Keratinocyte (primary cell): ENCODE measurements at regions not wholly inside any gene's neighbourhood (a gene's known extent, or its start where the extent isn't known, plus 50 kb on each side); places are given as distances from the start of the nearest gene placed in this dataset.

Experiments used
- DNase-seq: peaks from one replicate; pipeline ENCODE4 v3.0.0-alpha.2; 2011; ENCODE audit warnings: low read depth, missing footprints, low spot score
- FAIRE-seq: peaks from 2 replicates; lab custom pipeline; 2011; peaks lifted over from hg19 to GRCh38; lab: Jason Lieb, UNC
- H2AFZ ChIP-seq: 2 replicates; pipeline ENCODE4 v1.6.0; 2012; ENCODE audit warnings: low read length, control low read depth, inconsistent platforms; ENCODE audit not compliant: control insufficient read depth
- H3K27ac ChIP-seq: 2 replicates; pipeline ENCODE4 v1.5.1; 2011; ENCODE audit warnings: low read length; ENCODE audit not compliant: control insufficient read depth, insufficient read depth
- H3K27me3 ChIP-seq: 3 replicates; pipeline ENCODE4 v1.6.0; 2011; ENCODE audit warnings: low read length; ENCODE audit not compliant: control insufficient read depth, insufficient read depth; ENCODE audit errors: extremely low read depth
- H3K36me3 ChIP-seq, 2 experiments: 2 replicates in 1 of 2; 3 replicates in 1 of 2; pipeline ENCODE4 v1.5.1; 2011; ENCODE audit warnings: low read length in 2 of 2, mild to moderate bottlenecking in 1 of 2; ENCODE audit not compliant: control insufficient read depth in 2 of 2, insufficient read depth in 2 of 2; ENCODE audit errors: extremely low read depth in 1 of 2
- H3K4me1 ChIP-seq: 3 replicates; pipeline ENCODE4 v1.5.1; 2011; ENCODE audit warnings: low read length; ENCODE audit not compliant: control insufficient read depth, insufficient read depth; ENCODE audit errors: extremely low read depth
- H3K4me2 ChIP-seq: 3 replicates; pipeline ENCODE4 v1.6.0; 2011; ENCODE audit warnings: low read depth, low read length; ENCODE audit not compliant: control insufficient read depth, insufficient read depth; ENCODE audit errors: extremely low read depth
- H3K4me3 ChIP-seq, 3 experiments: fragments of 200-600 bp in 1 of 3; sonication (generic) in 1 of 3; 2 replicates in 2 of 3; 3 replicates in 1 of 3; pipeline ENCODE4 v1.5.1; 2011 to 2016; ENCODE audit warnings: low read length in 3 of 3, mild to moderate bottlenecking in 3 of 3, control low read depth in 2 of 3, inconsistent platforms in 1 of 3, low read depth in 1 of 3, mixed read lengths in 1 of 3, mixed run types in 1 of 3, moderate library complexity in 1 of 3; ENCODE audit not compliant: control insufficient read depth in 2 of 3, insufficient read depth in 2 of 3; ENCODE audit errors: extremely low read depth in 1 of 3
- H3K79me2 ChIP-seq: 2 replicates; pipeline ENCODE4 v1.6.0; 2012; ENCODE audit warnings: low read length; ENCODE audit not compliant: control insufficient read depth, insufficient read depth
- H3K9ac ChIP-seq: 3 replicates; pipeline ENCODE4 v1.6.0; 2011; ENCODE audit warnings: low read length; ENCODE audit not compliant: control insufficient read depth, insufficient read depth; ENCODE audit errors: extremely low read depth
- H3K9me1 ChIP-seq: 3 replicates; pipeline ENCODE4 v1.6.0; 2011; ENCODE audit warnings: low read length; ENCODE audit not compliant: control insufficient read depth, insufficient read depth; ENCODE audit errors: extremely low read depth
- H3K9me3 ChIP-seq: 2 replicates; pipeline ENCODE4 v1.5.1; 2012; ENCODE audit warnings: low read depth, low read length; ENCODE audit not compliant: control insufficient read depth
- H4K20me1 ChIP-seq: 3 replicates; pipeline ENCODE4 v1.6.0; 2011; ENCODE audit warnings: low read length; ENCODE audit not compliant: control insufficient read depth, insufficient read depth; ENCODE audit errors: extremely low read depth
- EZH2 ChIP-seq: IDR thresholded peaks from one replicate; pipeline ENCODE4 v1.6.1; 2012; ENCODE audit warnings: inconsistent platforms, mild to moderate bottlenecking, low read length, moderate library complexity
- dilution Hi-C: fragments of 300-500 bp; cut with MboI; formaldehyde crosslinking; loops from one replicate; pipeline ENCODE4 v1.7.0; 2020; ENCODE audit warnings: low sequenced_read_pairs; ENCODE audit not compliant: extremely low pct_ligation_motif_present
- TF ChIP-seq, protein P1 (sequence below), 3 experiments: IDR thresholded peaks in 1 of 3; conservative IDR thresholded peaks in 1 of 3; optimal IDR thresholded peaks in 1 of 3; 2 replicates in 2 of 3; 3 replicates in 1 of 3; pipeline versions ENCODE3 to v1.5.1; 2011; ENCODE audit warnings: low read length in 3 of 3, mild to moderate bottlenecking in 3 of 3, moderate library complexity in 2 of 3, control low read depth in 1 of 3, inconsistent platforms in 1 of 3; ENCODE audit not compliant: insufficient read depth in 2 of 3; ENCODE audit errors: extremely low read depth in 1 of 3

DNA sequence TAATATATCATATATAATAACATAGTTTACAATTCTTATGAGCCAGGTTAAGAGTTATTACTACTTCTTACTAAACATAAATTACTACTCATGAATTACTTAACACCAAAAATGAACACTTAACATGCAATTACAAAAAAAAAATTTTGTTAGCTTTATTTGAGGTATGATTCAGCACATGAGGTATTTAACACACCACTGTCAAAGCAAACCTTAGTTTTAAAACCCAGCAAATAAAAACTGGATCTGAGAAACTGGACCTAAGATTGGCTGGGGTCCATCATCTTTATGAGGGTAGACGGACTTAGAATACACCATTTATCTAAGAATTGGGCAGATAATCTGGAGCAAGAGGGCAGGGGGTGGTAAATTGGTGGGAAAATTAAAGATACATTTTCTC is 81.8 kb upstream of the CREB1 start:
- H3K9ac ChIP-seq, result no peak overlapping the region
- no peaks in the 10 kb centered on the region for H3K9me3 ChIP-seq
- TF ChIP-seq, protein P1, sequence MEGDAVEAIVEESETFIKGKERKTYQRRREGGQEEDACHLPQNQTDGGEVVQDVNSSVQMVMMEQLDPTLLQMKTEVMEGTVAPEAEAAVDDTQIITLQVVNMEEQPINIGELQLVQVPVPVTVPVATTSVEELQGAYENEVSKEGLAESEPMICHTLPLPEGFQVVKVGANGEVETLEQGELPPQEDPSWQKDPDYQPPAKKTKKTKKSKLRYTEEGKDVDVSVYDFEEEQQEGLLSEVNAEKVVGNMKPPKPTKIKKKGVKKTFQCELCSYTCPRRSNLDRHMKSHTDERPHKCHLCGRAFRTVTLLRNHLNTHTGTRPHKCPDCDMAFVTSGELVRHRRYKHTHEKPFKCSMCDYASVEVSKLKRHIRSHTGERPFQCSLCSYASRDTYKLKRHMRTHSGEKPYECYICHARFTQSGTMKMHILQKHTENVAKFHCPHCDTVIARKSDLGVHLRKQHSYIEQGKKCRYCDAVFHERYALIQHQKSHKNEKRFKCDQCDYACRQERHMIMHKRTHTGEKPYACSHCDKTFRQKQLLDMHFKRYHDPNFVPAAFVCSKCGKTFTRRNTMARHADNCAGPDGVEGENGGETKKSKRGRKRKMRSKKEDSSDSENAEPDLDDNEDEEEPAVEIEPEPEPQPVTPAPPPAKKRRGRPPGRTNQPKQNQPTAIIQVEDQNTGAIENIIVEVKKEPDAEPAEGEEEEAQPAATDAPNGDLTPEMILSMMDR (optimal IDR thresholded peaks at IDR 0.05 in 1 of 3, IDR thresholded peaks at IDR 0.05 in 1 of 3, conservative IDR thresholded peaks at IDR 0.05 in 1 of 3; ENCODE audit: extremely low read depth in 1 of 3, insufficient read depth in 2 of 3, low read length in 3 of 3), result no peak
- no peak for TF ChIP-seq EZH2
- H2AFZ ChIP-seq, result peak overlapping the region; percentile 13
- H3K27me3 ChIP-seq, result no peaks in the 10 kb centered on the region
- no peaks in the 10 kb centered on the region for H4K20me1 ChIP-seq
- no peak overlapping the region for H3K27ac ChIP-seq
- H3K36me3 ChIP-seq, result no peaks in the 10 kb centered on the region
- H3K9me1 ChIP-seq, result no peaks in the 10 kb centered on the region
- no peak overlapping the region for H3K4me3 ChIP-seq
- H3K79me2 ChIP-seq, result no peaks in the 10 kb centered on the region
- FAIRE-seq, result no peak
- peaks cover 12% of the 10 kb centered on the region for H3K4me1 ChIP-seq
- dilution Hi-C loops, result no loop called here
- no peak for DNase-seq
- H3K4me2 ChIP-seq, result peak overlapping the region; percentile 8

DNA sequence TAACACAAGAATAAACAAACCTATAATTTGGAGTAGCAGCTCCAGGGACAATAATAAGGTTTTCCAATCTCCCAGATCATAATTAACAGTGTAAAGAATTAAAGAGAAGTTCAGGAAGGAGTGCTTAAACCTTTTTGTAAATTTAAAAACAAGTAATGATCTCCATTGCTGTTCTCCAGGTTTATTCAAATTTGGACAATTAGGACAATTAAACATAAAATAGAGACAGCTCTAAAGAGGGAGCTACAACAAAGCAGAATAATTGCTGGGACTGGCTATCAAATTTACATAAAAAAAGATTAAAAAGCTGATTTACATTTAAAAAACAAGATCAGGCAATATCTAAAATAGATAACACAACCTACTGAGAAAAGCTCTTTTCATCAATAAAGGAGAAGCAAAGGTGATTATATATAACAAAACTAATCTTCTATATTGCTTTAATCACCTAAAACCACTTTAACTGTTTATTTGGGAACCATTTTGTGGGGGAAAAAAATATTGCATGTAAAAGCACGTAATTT is 80.1 kb upstream of the CREB1 start:
- no peak overlapping the region for H3K27ac ChIP-seq
- H3K9me1 ChIP-seq, result no peaks in the 10 kb centered on the region
- no peaks in the 10 kb centered on the region for H3K27me3 ChIP-seq
- no peak overlapping the region for H3K4me2 ChIP-seq
- H3K79me2 ChIP-seq, result no peaks in the 10 kb centered on the region
- no peaks in the 10 kb centered on the region for H3K36me3 ChIP-seq
- H3K9ac ChIP-seq, result no peak overlapping the region
- dilution Hi-C loops, result no loop called here
- H2AFZ ChIP-seq, result no peak overlapping the region
- H4K20me1 ChIP-seq, result no peaks in the 10 kb centered on the region
- peaks cover 12% of the 10 kb centered on the region for H3K4me1 ChIP-seq
- H3K4me3 ChIP-seq, result no peak overlapping the region
- no peak for DNase-seq
- no peaks in the 10 kb centered on the region for H3K9me3 ChIP-seq
- TF ChIP-seq EZH2, result no peak
- TF ChIP-seq, protein P1 (optimal IDR thresholded peaks at IDR 0.05 in 1 of 3, IDR thresholded peaks at IDR 0.05 in 1 of 3, conservative IDR thresholded peaks at IDR 0.05 in 1 of 3; ENCODE audit: extremely low read depth in 1 of 3, insufficient read depth in 2 of 3, low read length in 3 of 3), result no peak
- no peak for FAIRE-seq
